ENCODE measurements at regions not wholly inside any gene's neighbourhood (a gene's known extent, or its start where the extent isn't known, plus 50 kb on each side); places are given as distances from the start of the nearest gene placed in this dataset.

DNA sequence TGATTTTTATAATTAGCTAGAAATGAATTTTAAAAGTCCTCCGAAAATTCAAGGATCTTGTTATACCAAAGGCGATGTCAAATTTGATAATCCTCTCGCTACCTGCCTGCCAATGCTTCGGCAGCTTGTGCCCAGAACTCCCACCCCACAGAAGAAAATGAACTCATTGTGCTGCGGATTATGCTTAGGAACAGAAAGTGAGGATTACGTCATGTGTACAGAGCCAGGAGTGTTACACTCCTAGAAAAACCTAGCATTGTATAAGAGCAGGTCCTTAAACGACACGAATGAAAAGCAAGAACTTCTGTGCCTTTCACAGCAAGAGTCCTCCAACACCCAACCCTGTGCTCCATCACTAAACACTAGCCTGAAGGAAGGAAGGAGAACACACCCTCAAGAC, 168.3 kb downstream of the RNF152 start:
- no peak for TF ChIP-seq EZH2 (IDR thresholded peaks at IDR 0.05; ENCODE audit: low read length)
- TF ChIP-seq, protein P1, sequence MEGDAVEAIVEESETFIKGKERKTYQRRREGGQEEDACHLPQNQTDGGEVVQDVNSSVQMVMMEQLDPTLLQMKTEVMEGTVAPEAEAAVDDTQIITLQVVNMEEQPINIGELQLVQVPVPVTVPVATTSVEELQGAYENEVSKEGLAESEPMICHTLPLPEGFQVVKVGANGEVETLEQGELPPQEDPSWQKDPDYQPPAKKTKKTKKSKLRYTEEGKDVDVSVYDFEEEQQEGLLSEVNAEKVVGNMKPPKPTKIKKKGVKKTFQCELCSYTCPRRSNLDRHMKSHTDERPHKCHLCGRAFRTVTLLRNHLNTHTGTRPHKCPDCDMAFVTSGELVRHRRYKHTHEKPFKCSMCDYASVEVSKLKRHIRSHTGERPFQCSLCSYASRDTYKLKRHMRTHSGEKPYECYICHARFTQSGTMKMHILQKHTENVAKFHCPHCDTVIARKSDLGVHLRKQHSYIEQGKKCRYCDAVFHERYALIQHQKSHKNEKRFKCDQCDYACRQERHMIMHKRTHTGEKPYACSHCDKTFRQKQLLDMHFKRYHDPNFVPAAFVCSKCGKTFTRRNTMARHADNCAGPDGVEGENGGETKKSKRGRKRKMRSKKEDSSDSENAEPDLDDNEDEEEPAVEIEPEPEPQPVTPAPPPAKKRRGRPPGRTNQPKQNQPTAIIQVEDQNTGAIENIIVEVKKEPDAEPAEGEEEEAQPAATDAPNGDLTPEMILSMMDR (optimal IDR thresholded peaks at IDR 0.05 in 1 of 3, IDR thresholded peaks at IDR 0.05 in 1 of 3, conservative IDR thresholded peaks at IDR 0.05 in 1 of 3; ENCODE audit: extremely low read depth in 1 of 3, insufficient read depth in 2 of 3, low read length in 3 of 3) = no peak

Data from keratinocyte (primary cell).